HG03064 (cell line): ENCODE measurements at regions not wholly inside any gene's neighbourhood (a gene's known extent, or its start where the extent isn't known, plus 50 kb on each side); places are given as distances from the start of the nearest gene placed in this dataset.
"Not testable (repeated sequence)": the region's sequence is repeated elsewhere in the genome, so short reads cannot be mapped to it uniquely, and the experiment has no call there.

Source experiments
- ATAC-seq: cut with Tn5 transposase; IDR thresholded peaks from one replicate; pipeline ENCODE4 v1.9.1; 2021; ENCODE audit warnings: low read depth; ENCODE audit not compliant: unreplicated experiment

- ATAC-seq, result no peak
Measured at GRCh38 chr11:82398300-82398815, 335.3 kb downstream of the FAM181B start.

GRCh38 chr11:82396639-82397038, 337.0 kb downstream of the FAM181B start:
- not testable (repeated sequence) for ATAC-seq

GRCh38 chr11:82384308-82384707, 349.4 kb downstream of the FAM181B start:
- ATAC-seq, result no peak

GRCh38 chr11:82373781-82374542, 359.7 kb downstream of the FAM181B start:
- no peak for ATAC-seq

GRCh38 chr11:82365351-82365750, 368.3 kb downstream of the FAM181B start:
- no peak for ATAC-seq

GRCh38 chr11:82356316-82356715, 377.3 kb downstream of the FAM181B start:
- ATAC-seq, result no peak

GRCh38 chr11:82355313-82355823, 378.3 kb downstream of the FAM181B start:
- ATAC-seq, result no peak

- ATAC-seq, result no peak
Measured at GRCh38 chr11:82326853-82327252, 406.8 kb downstream of the FAM181B start.

GRCh38 chr11:82321206-82321605, 412.5 kb downstream of the FAM181B start:
- no peak for ATAC-seq

- ATAC-seq, result no peak
Measured at GRCh38 chr11:82315093-82315492, 418.6 kb downstream of the FAM181B start.

- ATAC-seq, result no peak
Measured at GRCh38 chr11:82308979-82309378, 424.7 kb downstream of the FAM181B start.

- no peak for ATAC-seq
Measured at GRCh38 chr11:82305123-82305522, 428.5 kb downstream of the FAM181B start.

- ATAC-seq, result no peak
Measured at GRCh38 chr11:82303671-82304070, 430.0 kb downstream of the FAM181B start.

GRCh38 chr11:82288471-82288870, 445.2 kb downstream of the FAM181B start:
- no peak for ATAC-seq

- no peak for ATAC-seq
Measured at GRCh38 chr11:82270870-82271269, 462.8 kb downstream of the FAM181B start.

GRCh38 chr11:82268627-82269026, 465.0 kb downstream of the FAM181B start:
- no peak for ATAC-seq

GRCh38 chr11:82267186-82267585, 466.5 kb downstream of the FAM181B start:
- ATAC-seq, result no peak

- no peak for ATAC-seq
Measured at GRCh38 chr11:82261367-82261766, 472.3 kb downstream of the FAM181B start.

GRCh38 chr11:82250047-82250446, 483.6 kb downstream of the FAM181B start:
- no peak for ATAC-seq

- no peak for ATAC-seq
Measured at GRCh38 chr11:82246926-82247325, 486.7 kb downstream of the FAM181B start.

- no peak for ATAC-seq
Measured at GRCh38 chr11:82239498-82239897, 494.2 kb downstream of the FAM181B start.

GRCh38 chr11:82234256-82234655, 499.4 kb downstream of the FAM181B start:
- ATAC-seq, result no peak
